TTC549 (cell line): ENCODE measurements at regions not wholly inside any gene's neighbourhood (a gene's known extent, or its start where the extent isn't known, plus 50 kb on each side); places are given as distances from the start of the nearest gene placed in this dataset.

Source experiments
- FAIRE-seq: peaks from 2 replicates; lab custom pipeline; 2012; peaks lifted over from hg19 to GRCh38; lab: Jason Lieb, UNC

- FAIRE-seq, result no peak
Measured at GRCh38 chr7:17697128-17697881, 243.0 kb downstream of the SNX13 start.

- no peak for FAIRE-seq
Measured at GRCh38 chr7:17699696-17700095, 240.6 kb downstream of the SNX13 start.

GRCh38 chr7:17700138-17700537 lies 240.2 kb downstream of the SNX13 start:
- no peak for FAIRE-seq

GRCh38 chr7:17706275-17706674 lies 234.0 kb downstream of the SNX13 start:
- FAIRE-seq, result no peak

- no peak for FAIRE-seq
Measured at GRCh38 chr7:17706734-17707133, 233.6 kb downstream of the SNX13 start.

GRCh38 chr7:17709127-17709526 lies 231.2 kb downstream of the SNX13 start:
- no peak for FAIRE-seq

GRCh38 chr7:17709599-17709998 lies 230.7 kb downstream of the SNX13 start:
- no peak for FAIRE-seq

- FAIRE-seq, result no peak
Measured at GRCh38 chr7:17710312-17710711, 230.0 kb downstream of the SNX13 start.

- FAIRE-seq, result no peak
Measured at GRCh38 chr7:17713584-17713983, 226.7 kb downstream of the SNX13 start.

GRCh38 chr7:17716816-17717215 lies 223.5 kb downstream of the SNX13 start:
- FAIRE-seq, result no peak

- FAIRE-seq, result no peak
Measured at GRCh38 chr7:17719998-17720397, 220.3 kb downstream of the SNX13 start.

- no peak for FAIRE-seq
Measured at GRCh38 chr7:17721736-17722285, 218.5 kb downstream of the SNX13 start.

- no peak for FAIRE-seq
Measured at GRCh38 chr7:17722798-17723197, 217.5 kb downstream of the SNX13 start.

- no peak for FAIRE-seq
Measured at GRCh38 chr7:17725821-17726220, 214.5 kb downstream of the SNX13 start.

- FAIRE-seq, result no peak
Measured at GRCh38 chr7:17732083-17732482, 208.2 kb downstream of the SNX13 start.
